ENCODE measurements at regions not wholly inside any gene's neighbourhood (a gene's known extent, or its start where the extent isn't known, plus 50 kb on each side); places are given as distances from the start of the nearest gene placed in this dataset.

DNA sequence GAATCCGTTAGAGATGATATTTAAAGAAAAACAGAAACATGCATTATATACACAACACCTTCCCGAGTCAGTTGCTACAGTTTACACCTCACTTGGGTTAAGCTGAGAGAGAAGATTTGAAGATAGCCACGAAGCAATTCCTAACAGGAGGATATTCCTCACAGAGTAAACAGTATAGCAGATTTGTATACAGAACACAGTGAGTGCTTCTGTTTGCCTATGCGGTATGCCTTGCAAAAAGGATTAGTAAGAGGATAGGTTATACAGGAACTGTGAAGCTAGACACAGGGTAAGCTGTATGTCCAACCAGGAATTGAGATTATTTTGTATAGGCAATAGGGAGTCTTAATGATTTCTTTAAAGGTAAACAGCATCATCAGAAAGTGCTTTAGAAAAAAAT lies 471.8 kb downstream of the LIG4 start:
- no peak for ATAC-seq (replicated peaks)
- Mint-ChIP-seq H3K4me3 (no peak overlapping the region), H3K27ac (no peak overlapping the region), H3K36me3 (ENCODE audit: low read depth) (no peaks in the 10 kb centered on the region), H3K4me1 (no peaks in the 10 kb centered on the region), H3K27me3 (no peaks in the 10 kb centered on the region), H3K9me3 (peaks cover 5% of the 10 kb centered on the region)

DNA sequence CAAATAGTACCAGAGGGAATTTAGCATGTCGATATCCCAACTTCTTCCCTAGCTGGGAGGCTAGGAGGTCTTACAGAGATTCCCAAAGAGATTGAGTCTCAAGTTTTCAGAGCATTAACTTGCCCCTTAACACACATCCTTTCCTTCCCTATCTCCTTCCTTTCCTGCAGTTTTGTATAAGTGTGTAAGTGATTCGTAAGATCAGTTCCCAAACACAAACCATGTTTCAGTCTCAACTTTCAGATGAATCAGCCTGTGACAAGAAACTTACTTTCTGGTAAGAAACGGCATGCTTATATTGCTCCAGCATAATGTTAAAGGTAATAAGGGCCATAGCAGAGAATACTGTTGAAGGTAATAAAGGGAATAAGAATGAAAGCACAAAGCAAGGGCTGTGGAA lies 472.2 kb downstream of the LIG4 start:
- no peaks in the 10 kb centered on the region for H3K27me3 Mint-ChIP-seq
- ATAC-seq (replicated peaks): no peak
- no peaks in the 10 kb centered on the region for H3K36me3 Mint-ChIP-seq (ENCODE audit: low read depth)
- H3K27ac Mint-ChIP-seq: no peak overlapping the region
- H3K4me3 Mint-ChIP-seq: no peak overlapping the region
- H3K4me1 Mint-ChIP-seq: no peaks in the 10 kb centered on the region
- H3K9me3 Mint-ChIP-seq: peaks cover 5% of the 10 kb centered on the region

DNA sequence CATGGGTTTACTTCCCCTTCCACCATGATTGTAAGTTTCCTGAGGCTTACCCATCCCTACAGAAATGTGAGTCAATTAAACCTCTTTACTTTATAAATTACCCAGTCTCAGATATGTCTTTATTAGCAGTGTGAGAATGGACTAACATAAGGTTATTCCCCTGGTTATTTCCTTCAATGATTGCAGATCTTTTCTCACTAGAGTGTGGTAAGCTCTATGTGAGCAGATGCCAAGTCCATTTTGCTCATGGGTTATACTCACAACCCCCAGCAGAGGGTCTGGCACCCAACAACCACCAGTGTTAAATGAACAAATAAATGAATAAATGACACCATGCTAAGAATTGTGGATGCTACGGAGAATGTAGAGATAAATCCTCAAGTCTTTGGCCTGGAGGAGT lies 472.8 kb downstream of the LIG4 start:
- Mint-ChIP-seq H3K4me1 (no peaks in the 10 kb centered on the region), H3K4me3 (no peak overlapping the region), H3K27ac (no peak overlapping the region), H3K27me3 (no peaks in the 10 kb centered on the region), H3K36me3 (ENCODE audit: low read depth) (no peaks in the 10 kb centered on the region), H3K9me3 (peaks cover 5% of the 10 kb centered on the region)
- ATAC-seq (replicated peaks): no peak

DNA sequence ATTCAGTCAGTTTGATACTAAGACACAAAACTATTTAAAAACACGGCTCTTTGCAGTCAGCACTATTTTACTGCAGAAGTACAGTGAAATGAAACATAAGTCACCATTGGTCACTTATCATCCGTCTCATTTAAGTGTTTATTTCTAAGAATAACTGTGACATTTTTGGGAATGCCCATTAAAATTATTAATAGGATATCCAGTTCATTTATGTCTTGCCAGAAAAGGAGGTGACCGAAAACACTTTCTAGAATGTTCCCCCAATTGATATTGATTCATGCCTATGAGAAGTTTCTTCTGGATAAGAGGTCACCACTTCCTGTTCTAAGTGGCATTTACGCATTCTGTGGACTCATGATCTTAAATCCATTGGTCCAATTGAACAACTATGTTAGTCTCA lies 477.3 kb downstream of the LIG4 start:
- H3K27me3 Mint-ChIP-seq: no peaks in the 10 kb centered on the region
- H3K4me1 Mint-ChIP-seq: no peaks in the 10 kb centered on the region
- no peaks in the 10 kb centered on the region for H3K9me3 Mint-ChIP-seq
- H3K36me3 Mint-ChIP-seq (ENCODE audit: low read depth): no peaks in the 10 kb centered on the region
- ATAC-seq (replicated peaks): no peak
- H3K27ac Mint-ChIP-seq: no peak overlapping the region
- no peak overlapping the region for H3K4me3 Mint-ChIP-seq

DNA sequence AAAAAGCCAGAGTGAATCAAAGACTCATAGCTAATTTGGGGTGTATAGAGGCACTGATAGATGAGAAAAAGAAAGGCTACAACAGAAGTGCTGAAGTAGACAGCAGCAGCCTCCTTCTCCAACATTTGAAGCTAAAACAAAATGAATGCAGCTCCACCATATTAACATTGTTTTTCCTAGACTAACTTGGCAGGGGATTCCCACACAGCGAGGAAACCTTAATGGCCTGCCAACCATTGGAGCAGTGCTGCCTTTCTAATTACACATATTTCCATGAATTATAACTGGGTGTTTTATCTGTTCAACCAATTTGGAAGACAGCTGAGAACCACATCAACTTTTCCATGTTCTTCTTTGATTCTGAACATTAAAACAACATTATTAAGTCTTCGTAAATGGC lies 478.6 kb downstream of the LIG4 start:
- Mint-ChIP-seq H3K27me3 (no peaks in the 10 kb centered on the region), H3K27ac (no peak overlapping the region), H3K4me3 (no peak overlapping the region), H3K9me3 (no peaks in the 10 kb centered on the region), H3K36me3 (ENCODE audit: low read depth) (no peaks in the 10 kb centered on the region), H3K4me1 (no peaks in the 10 kb centered on the region)
- no peak for ATAC-seq (replicated peaks)

DNA sequence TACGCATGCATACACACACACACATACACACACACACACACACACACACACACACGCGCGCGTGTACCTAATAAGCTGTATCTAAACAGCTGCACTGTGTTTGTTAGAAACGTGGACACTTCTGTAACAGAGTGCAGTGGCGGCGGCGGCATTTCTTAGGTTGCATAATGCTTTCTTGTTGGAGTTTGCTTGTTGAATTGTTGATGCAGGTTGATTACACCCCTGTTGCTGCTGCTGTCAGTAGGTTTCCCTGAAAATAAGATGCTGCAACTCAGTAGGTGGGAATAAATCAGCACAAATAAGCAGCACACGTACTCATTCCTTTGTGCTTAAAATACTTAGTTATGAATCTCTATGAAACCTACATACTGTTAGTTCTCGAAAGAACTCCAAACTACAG lies 479.2 kb downstream of the LIG4 start:
- no peaks in the 10 kb centered on the region for H3K9me3 Mint-ChIP-seq
- ATAC-seq (replicated peaks): no peak
- H3K36me3 Mint-ChIP-seq (ENCODE audit: low read depth): no peaks in the 10 kb centered on the region
- no peaks in the 10 kb centered on the region for H3K27me3 Mint-ChIP-seq
- H3K27ac Mint-ChIP-seq: no peak overlapping the region
- no peak overlapping the region for H3K4me3 Mint-ChIP-seq
- H3K4me1 Mint-ChIP-seq: no peaks in the 10 kb centered on the region

DNA sequence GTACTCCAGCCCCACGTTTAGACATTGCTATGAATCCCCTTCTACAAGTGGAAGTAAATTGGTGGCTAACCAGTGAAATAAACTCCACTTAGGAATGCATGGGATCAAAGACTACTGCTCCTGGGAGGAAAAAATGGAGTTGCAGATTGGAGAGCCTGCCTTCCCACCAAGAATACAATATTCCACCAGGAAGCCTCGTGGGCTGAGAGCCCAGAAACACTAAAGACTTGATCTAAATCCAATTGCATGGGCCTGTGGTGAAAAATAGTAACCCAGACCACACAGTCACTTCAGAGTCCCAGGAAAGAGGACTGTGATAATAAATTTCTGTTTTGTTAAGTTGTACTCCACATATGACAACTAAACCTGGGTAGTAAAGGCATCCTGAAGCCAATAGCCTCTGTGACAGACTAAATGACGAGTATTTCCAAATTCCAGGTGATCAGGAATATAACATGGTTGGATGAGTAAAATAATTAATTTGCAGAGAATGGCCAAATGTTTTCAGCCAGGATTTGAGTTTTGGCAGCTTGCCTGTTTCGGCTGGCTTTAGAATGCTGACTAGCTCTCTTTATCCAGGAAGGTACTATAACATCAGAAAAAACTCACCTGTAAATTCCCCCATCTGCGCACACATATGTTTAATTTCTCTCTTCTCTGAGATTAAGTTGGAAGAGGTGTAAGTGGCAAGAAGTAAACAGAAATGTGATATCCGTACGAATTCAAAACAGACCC lies 480.3 kb downstream of the LIG4 start:
- no peak for ATAC-seq (replicated peaks)
- Mint-ChIP-seq H3K4me1 (no peaks in the 10 kb centered on the region), H3K27ac (no peak overlapping the region), H3K9me3 (no peaks in the 10 kb centered on the region), H3K27me3 (no peaks in the 10 kb centered on the region), H3K4me3 (no peak overlapping the region), H3K36me3 (ENCODE audit: low read depth) (no peaks in the 10 kb centered on the region)

DNA sequence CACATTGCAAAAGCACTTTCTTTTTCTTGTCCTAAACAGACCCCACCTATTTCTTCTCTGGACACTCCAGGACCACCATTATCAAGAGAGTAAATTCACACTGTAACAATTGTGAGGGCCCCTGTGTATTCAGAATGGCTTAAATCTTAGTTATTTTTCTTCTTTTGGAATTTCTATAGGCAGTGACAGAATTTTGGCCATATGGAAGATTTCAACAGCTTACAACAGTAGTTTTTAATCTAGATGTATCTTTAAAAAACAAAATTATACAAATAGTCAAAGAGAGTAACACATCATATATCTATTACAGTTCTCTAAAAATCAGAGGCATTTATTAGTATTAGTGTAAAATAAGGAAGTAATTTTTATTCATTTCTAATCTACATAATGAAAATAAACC lies 482.1 kb downstream of the LIG4 start:
- no peaks in the 10 kb centered on the region for H3K27me3 Mint-ChIP-seq
- no peaks in the 10 kb centered on the region for H3K36me3 Mint-ChIP-seq (ENCODE audit: low read depth)
- ATAC-seq (replicated peaks): no peak
- H3K27ac Mint-ChIP-seq: no peak overlapping the region
- no peaks in the 10 kb centered on the region for H3K4me1 Mint-ChIP-seq
- no peaks in the 10 kb centered on the region for H3K9me3 Mint-ChIP-seq
- no peak overlapping the region for H3K4me3 Mint-ChIP-seq

DNA sequence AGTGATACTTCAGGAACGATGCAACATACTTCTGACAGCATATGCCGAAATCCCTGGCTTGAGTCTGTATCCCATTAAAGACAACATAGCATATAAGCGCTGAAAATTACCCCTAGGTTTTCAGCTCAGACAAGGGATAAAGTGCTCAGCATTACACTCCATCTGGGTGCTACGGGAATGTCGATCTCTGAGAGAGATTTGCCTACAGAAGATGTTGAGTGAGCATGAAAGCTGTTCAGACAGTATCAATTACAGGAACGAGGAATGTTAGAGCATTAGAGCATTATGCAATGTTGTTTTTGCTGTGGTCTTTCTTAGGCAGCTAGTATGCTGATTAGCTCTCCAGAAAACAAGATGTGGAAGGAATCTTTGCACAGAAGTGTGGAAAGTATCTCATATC lies 484.5 kb downstream of the LIG4 start:
- Mint-ChIP-seq H3K27ac (no peak overlapping the region), H3K27me3 (no peaks in the 10 kb centered on the region), H3K9me3 (no peaks in the 10 kb centered on the region), H3K4me3 (no peak overlapping the region), H3K4me1 (no peaks in the 10 kb centered on the region), H3K36me3 (ENCODE audit: low read depth) (no peaks in the 10 kb centered on the region)
- no peak for ATAC-seq (replicated peaks)

DNA sequence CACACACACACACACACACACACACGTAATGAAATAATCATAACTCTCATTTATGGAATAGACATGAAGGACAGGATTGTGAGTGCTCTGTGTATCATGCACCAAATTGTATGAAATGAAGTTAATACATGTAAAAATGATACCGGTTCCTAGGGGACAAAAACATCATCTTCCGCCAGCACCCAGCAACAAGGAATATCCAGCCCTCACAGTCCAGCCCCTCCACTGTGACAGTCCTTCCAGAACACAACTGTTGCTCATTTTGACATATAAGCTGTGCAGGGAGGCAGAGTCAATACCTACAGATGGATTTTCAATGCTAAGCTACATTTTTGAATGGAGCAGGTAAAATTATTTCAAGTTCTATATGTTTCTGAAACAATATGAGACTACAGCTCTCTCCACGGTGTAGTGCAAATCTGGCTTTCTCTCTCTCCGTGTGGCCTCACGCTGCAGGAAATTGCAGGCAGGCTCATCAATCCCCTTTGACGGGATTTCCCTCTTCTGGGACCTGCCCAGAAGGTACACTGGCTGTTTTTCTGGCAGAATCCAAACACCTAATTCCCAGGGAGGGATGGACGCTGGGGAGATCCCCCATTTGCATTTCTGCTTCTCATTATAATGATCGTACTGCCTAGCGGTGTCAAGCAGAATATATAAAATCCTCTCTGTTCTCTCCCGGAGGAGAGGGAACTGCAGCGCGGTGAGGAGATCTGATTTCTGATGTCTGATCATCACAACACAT lies 494.0 kb downstream of the LIG4 start:
- no peak for ATAC-seq (replicated peaks)
- Mint-ChIP-seq H3K36me3 (ENCODE audit: low read depth) (no peaks in the 10 kb centered on the region), H3K9me3 (peaks cover 14% of the 10 kb centered on the region), H3K4me1 (no peaks in the 10 kb centered on the region), H3K27ac (no peak overlapping the region), H3K4me3 (no peak overlapping the region), H3K27me3 (no peaks in the 10 kb centered on the region)

DNA sequence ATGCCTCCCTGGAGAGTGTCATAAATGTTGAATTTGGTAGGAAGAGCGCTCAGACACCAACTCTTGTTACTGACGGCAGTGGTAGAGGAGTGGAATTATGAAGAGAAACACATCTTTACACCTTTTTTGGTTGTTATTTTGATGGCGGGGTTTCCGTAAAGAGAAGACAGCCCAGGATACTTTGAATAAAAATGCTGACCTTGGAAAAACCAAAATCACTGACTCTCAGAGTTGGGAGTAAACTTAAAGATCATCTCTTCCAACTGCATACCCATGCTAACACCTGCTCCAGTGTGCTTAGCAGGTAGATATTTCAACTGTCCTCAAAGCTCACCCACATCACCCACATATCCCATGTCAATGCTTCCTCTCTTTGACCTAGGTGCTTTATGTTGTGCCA lies 498.6 kb downstream of the LIG4 start:
- no peaks in the 10 kb centered on the region for H3K36me3 Mint-ChIP-seq (ENCODE audit: low read depth)
- H3K27me3 Mint-ChIP-seq: no peaks in the 10 kb centered on the region
- no peaks in the 10 kb centered on the region for H3K4me1 Mint-ChIP-seq
- H3K4me3 Mint-ChIP-seq: no peak overlapping the region
- ATAC-seq (replicated peaks): no peak
- H3K27ac Mint-ChIP-seq: no peak overlapping the region
- H3K9me3 Mint-ChIP-seq: peaks cover 14% of the 10 kb centered on the region

DNA sequence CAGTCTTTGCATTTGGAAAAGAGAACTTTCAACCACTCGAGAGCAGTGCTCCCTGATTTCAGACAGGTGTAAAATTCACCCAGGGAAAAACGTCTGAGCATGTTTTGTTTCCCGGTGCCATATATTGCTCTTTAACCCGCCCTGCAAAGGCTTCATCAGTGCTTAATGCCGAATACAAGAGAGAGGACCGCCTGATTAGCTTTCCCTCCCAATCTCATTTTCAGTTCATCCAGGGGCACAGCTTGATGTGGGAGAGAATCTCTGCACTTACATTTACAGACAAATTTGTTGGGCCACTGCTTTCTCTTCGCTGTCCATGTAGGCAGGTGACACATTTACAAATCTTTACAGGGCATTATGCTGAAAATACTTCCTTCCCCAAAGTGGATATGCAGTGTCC lies 499.1 kb downstream of the LIG4 start:
- ATAC-seq (replicated peaks): no peak
- no peaks in the 10 kb centered on the region for H3K27me3 Mint-ChIP-seq
- H3K4me3 Mint-ChIP-seq: no peak overlapping the region
- no peak overlapping the region for H3K27ac Mint-ChIP-seq
- H3K9me3 Mint-ChIP-seq: peaks cover 14% of the 10 kb centered on the region
- no peaks in the 10 kb centered on the region for H3K36me3 Mint-ChIP-seq (ENCODE audit: low read depth)
- H3K4me1 Mint-ChIP-seq: no peaks in the 10 kb centered on the region

DNA sequence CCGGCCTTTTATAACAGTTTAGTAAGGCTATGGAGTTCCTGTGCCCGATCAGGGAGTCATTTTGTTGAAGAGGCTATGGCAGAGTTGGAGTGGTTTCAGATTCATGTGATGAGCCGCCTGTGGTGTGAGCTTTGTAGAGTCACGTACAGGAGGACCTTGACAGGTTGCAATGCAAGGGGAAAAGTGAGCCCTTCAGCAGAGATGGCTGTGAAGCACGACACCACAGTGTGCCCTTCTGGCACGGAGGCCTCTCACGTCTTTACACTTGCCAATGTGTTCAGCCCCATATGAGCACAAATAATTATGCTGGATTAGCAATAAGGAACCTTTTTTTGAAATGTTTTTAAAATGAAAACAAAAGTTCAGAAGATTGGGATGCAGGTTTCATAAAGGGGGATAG lies 499.8 kb downstream of the LIG4 start:
- Mint-ChIP-seq H3K4me1 (no peaks in the 10 kb centered on the region), H3K9me3 (peaks cover 14% of the 10 kb centered on the region), H3K4me3 (no peak overlapping the region), H3K36me3 (ENCODE audit: low read depth) (no peaks in the 10 kb centered on the region), H3K27me3 (no peaks in the 10 kb centered on the region), H3K27ac (no peak overlapping the region)
- no peak for ATAC-seq (replicated peaks)

DNA sequence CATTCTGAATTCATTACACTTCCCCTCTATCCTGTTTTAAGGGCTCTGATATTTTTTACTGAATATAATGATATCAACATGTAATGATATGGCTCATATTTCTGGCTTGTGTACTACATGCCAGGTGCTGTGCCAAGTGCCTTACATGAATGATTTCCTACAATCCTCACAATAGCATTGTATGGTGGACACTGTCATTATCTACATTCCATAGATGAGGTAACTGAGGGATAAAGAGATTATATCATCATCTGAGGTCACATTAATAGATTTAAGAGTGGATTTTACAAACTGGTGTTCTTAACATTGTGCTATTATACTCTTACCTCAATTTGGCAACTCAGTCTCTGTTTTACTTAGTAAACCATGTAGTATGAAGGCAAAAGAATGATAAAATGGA lies 502.0 kb downstream of the LIG4 start:
- no peaks in the 10 kb centered on the region for H3K4me1 Mint-ChIP-seq
- H3K27me3 Mint-ChIP-seq: no peaks in the 10 kb centered on the region
- peaks cover 4% of the 10 kb centered on the region for H3K9me3 Mint-ChIP-seq
- no peak overlapping the region for H3K27ac Mint-ChIP-seq
- H3K4me3 Mint-ChIP-seq: no peak overlapping the region
- ATAC-seq (replicated peaks): no peak
- H3K36me3 Mint-ChIP-seq (ENCODE audit: low read depth): no peaks in the 10 kb centered on the region

DNA sequence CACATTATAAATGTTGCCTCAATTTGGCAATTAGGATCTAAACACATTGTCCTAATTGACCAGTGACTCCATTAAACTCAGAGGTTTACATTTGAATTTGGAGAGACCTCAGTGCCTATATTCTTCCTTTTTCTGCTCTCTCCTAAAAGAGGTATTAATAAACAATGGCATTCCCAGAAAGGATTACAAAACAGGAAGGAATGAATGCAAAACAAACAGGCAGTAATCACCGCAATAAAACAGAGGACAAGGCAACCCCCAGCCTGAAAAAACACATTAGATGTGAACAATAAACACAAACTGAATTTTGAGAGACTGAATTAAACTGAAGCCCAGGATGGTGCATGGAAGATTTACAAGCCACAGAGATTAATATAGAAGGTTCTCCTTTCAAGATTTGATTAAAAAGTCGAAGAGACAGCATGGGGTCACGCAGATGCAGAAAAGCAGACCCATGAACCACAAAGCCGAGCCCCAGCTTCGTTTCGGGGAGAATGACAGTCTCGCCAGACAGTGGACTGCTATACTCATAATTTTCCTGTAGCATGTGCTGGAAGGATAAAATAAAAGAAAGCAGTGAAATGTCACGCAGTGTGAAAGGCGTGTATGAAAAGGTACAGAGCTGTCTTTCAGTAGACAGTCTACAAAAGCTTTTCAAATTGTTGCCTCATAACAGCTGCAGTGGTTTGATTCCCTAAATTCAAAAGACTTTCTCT lies 503.0 kb downstream of the LIG4 start:
- no peak overlapping the region for H3K4me3 Mint-ChIP-seq
- H3K36me3 Mint-ChIP-seq (ENCODE audit: low read depth): no peaks in the 10 kb centered on the region
- no peaks in the 10 kb centered on the region for H3K27me3 Mint-ChIP-seq
- H3K9me3 Mint-ChIP-seq: no peaks in the 10 kb centered on the region
- H3K4me1 Mint-ChIP-seq: no peaks in the 10 kb centered on the region
- ATAC-seq (replicated peaks): no peak
- no peak overlapping the region for H3K27ac Mint-ChIP-seq

All from activated T-helper 17 cell treated with anti-CD3 and anti-CD28 coated beads, Interleukin-2, amount 50 U/mL, for 72 hours (primary cell).